Dendritic cell treated with granulocyte-macrophage colony-stimulating factor and Interleukin-4, amounts not matched to agents 40 ng/mL and 50 ng/mL, for 4 days (primary cell): ENCODE measurements at regions not wholly inside any gene's neighbourhood (a gene's known extent, or its start where the extent isn't known, plus 50 kb on each side); places are given as distances from the start of the nearest gene placed in this dataset.

Experiments
- H3K27ac Mint-ChIP-seq: one replicate; pipeline ENCODE4 v1.8.0; 2022; ENCODE audit warnings: mild to moderate bottlenecking, mixed read lengths
- H3K27me3 Mint-ChIP-seq: one replicate; pipeline ENCODE4 v1.8.0; 2022; ENCODE audit warnings: mild to moderate bottlenecking, mixed read lengths
- H3K36me3 Mint-ChIP-seq: one replicate; pipeline ENCODE4 v1.8.0; 2022; ENCODE audit warnings: low read depth, mixed read lengths
- H3K4me1 Mint-ChIP-seq: one replicate; pipeline ENCODE4 v1.8.0; 2022; ENCODE audit warnings: low read depth, mixed read lengths
- H3K4me3 Mint-ChIP-seq: one replicate; pipeline ENCODE4 v1.8.0; 2022; ENCODE audit warnings: mild to moderate bottlenecking, moderate library complexity, mixed read lengths
- H3K9me3 Mint-ChIP-seq: one replicate; pipeline ENCODE4 v1.8.0; 2022; ENCODE audit warnings: mixed read lengths
- intact Hi-C: fragments of 100-400 bp; cut with micrococcal nuclease; formaldehyde crosslinking; loops from one replicate; pipeline ENCODE4 v1.15.0; 2022

- Mint-ChIP-seq H3K9me3 (no peaks in the 10 kb centered on the region), H3K36me3 (no peaks in the 10 kb centered on the region), H3K4me1 (no peaks in the 10 kb centered on the region), H3K27ac (no peak overlapping the region), H3K4me3 (no peak overlapping the region), H3K27me3 (no peaks in the 10 kb centered on the region)
- intact Hi-C loops, result no loop called here
Observed at GRCh38 chr6:112557961-112558360, 210.8 kb downstream of the RFPL4B start.

GRCh38 chr6:112560651-112561050 lies 213.5 kb downstream of the RFPL4B start:
- Mint-ChIP-seq H3K27ac (no peak overlapping the region), H3K36me3 (no peaks in the 10 kb centered on the region), H3K4me3 (no peak overlapping the region), H3K9me3 (peaks cover under 1% of the 10 kb centered on the region), H3K4me1 (no peaks in the 10 kb centered on the region), H3K27me3 (no peaks in the 10 kb centered on the region)
- intact Hi-C loops, result no loop called here

- intact Hi-C loops, result no loop called here
- H3K36me3 Mint-ChIP-seq, result no peaks in the 10 kb centered on the region
- H3K9me3 Mint-ChIP-seq, result peaks cover 7% of the 10 kb centered on the region
- H3K27ac Mint-ChIP-seq, result no peak overlapping the region
- H3K27me3 Mint-ChIP-seq, result no peaks in the 10 kb centered on the region
- H3K4me1 Mint-ChIP-seq, result no peaks in the 10 kb centered on the region
- no peak overlapping the region for H3K4me3 Mint-ChIP-seq
Observed at GRCh38 chr6:112562301-112563231, 215.4 kb downstream of the RFPL4B start.

- H3K4me1 Mint-ChIP-seq, result no peaks in the 10 kb centered on the region
- H3K9me3 Mint-ChIP-seq, result peaks cover 7% of the 10 kb centered on the region
- H3K27me3 Mint-ChIP-seq, result no peaks in the 10 kb centered on the region
- H3K36me3 Mint-ChIP-seq, result no peaks in the 10 kb centered on the region
- intact Hi-C loops, result no loop called here
- no peak overlapping the region for H3K27ac Mint-ChIP-seq
- no peak overlapping the region for H3K4me3 Mint-ChIP-seq
Observed at GRCh38 chr6:112563368-112563767, 216.2 kb downstream of the RFPL4B start.

- no peaks in the 10 kb centered on the region for H3K27me3 Mint-ChIP-seq
- H3K4me1 Mint-ChIP-seq, result no peaks in the 10 kb centered on the region
Observed at GRCh38 chr6:112568066-112568465, 220.9 kb downstream of the RFPL4B start.

GRCh38 chr6:112571488-112572270 lies 224.5 kb downstream of the RFPL4B start:
- H3K27me3 Mint-ChIP-seq, result no peaks in the 10 kb centered on the region
- intact Hi-C loops, result no loop called here
- H3K4me3 Mint-ChIP-seq, result no peak overlapping the region
- no peak overlapping the region for H3K27ac Mint-ChIP-seq
- no peaks in the 10 kb centered on the region for H3K36me3 Mint-ChIP-seq
- H3K9me3 Mint-ChIP-seq, result no peaks in the 10 kb centered on the region
- H3K4me1 Mint-ChIP-seq, result no peaks in the 10 kb centered on the region

More at GRCh38 chr6:112568066-112568465, 220.9 kb downstream of the RFPL4B start:
- Mint-ChIP-seq H3K36me3 (no peaks in the 10 kb centered on the region), H3K4me3 (no peak overlapping the region), H3K9me3 (peaks cover 7% of the 10 kb centered on the region), H3K27ac (no peak overlapping the region)
- intact Hi-C loops, result no loop called here

- Mint-ChIP-seq H3K4me3 (no peak overlapping the region), H3K9me3 (no peaks in the 10 kb centered on the region), H3K27me3 (no peaks in the 10 kb centered on the region), H3K36me3 (no peaks in the 10 kb centered on the region), H3K4me1 (no peaks in the 10 kb centered on the region), H3K27ac (no peak overlapping the region)
- intact Hi-C loops, result no loop called here
Observed at GRCh38 chr6:112574190-112574589, 227.1 kb downstream of the RFPL4B start.

- H3K4me1 Mint-ChIP-seq, result no peaks in the 10 kb centered on the region
- no peaks in the 10 kb centered on the region for H3K27me3 Mint-ChIP-seq
- H3K4me3 Mint-ChIP-seq, result no peak overlapping the region
- H3K27ac Mint-ChIP-seq, result no peak overlapping the region
- H3K9me3 Mint-ChIP-seq, result no peaks in the 10 kb centered on the region
- intact Hi-C loops, result no loop called here
- no peaks in the 10 kb centered on the region for H3K36me3 Mint-ChIP-seq
Observed at GRCh38 chr6:112575309-112575834, 228.2 kb downstream of the RFPL4B start.

GRCh38 chr6:112576423-112576822 lies 229.3 kb downstream of the RFPL4B start:
- no peaks in the 10 kb centered on the region for H3K36me3 Mint-ChIP-seq
- intact Hi-C loops, result no loop called here
- no peaks in the 10 kb centered on the region for H3K27me3 Mint-ChIP-seq
- H3K27ac Mint-ChIP-seq, result no peak overlapping the region
- H3K4me3 Mint-ChIP-seq, result no peak overlapping the region
- H3K9me3 Mint-ChIP-seq, result no peaks in the 10 kb centered on the region
- H3K4me1 Mint-ChIP-seq, result no peaks in the 10 kb centered on the region

GRCh38 chr6:112579601-112580000 lies 232.5 kb downstream of the RFPL4B start:
- H3K4me1 Mint-ChIP-seq, result no peaks in the 10 kb centered on the region
- no peak overlapping the region for H3K4me3 Mint-ChIP-seq
- no peaks in the 10 kb centered on the region for H3K27me3 Mint-ChIP-seq
- H3K9me3 Mint-ChIP-seq, result no peaks in the 10 kb centered on the region
- intact Hi-C loops, result no loop called here
- no peaks in the 10 kb centered on the region for H3K36me3 Mint-ChIP-seq
- H3K27ac Mint-ChIP-seq, result no peak overlapping the region

- Mint-ChIP-seq H3K9me3 (peaks cover 2% of the 10 kb centered on the region), H3K4me1 (no peaks in the 10 kb centered on the region), H3K36me3 (no peaks in the 10 kb centered on the region), H3K27ac (no peak overlapping the region), H3K27me3 (no peaks in the 10 kb centered on the region), H3K4me3 (no peak overlapping the region)
- intact Hi-C loops, result no loop called here
Observed at GRCh38 chr6:112581015-112581414, 233.9 kb downstream of the RFPL4B start.

- intact Hi-C loops, result no loop called here
- H3K9me3 Mint-ChIP-seq, result peaks cover 26% of the 10 kb centered on the region
- no peaks in the 10 kb centered on the region for H3K27me3 Mint-ChIP-seq
- no peaks in the 10 kb centered on the region for H3K36me3 Mint-ChIP-seq
- H3K27ac Mint-ChIP-seq, result no peak overlapping the region
- no peak overlapping the region for H3K4me3 Mint-ChIP-seq
- no peaks in the 10 kb centered on the region for H3K4me1 Mint-ChIP-seq
Observed at GRCh38 chr6:112590326-112590725, 243.2 kb downstream of the RFPL4B start.

- H3K27ac Mint-ChIP-seq, result no peak overlapping the region
- no peaks in the 10 kb centered on the region for H3K36me3 Mint-ChIP-seq
- H3K27me3 Mint-ChIP-seq, result no peaks in the 10 kb centered on the region
- H3K4me1 Mint-ChIP-seq, result no peaks in the 10 kb centered on the region
- intact Hi-C loops, result no loop called here
- H3K9me3 Mint-ChIP-seq, result peaks cover 21% of the 10 kb centered on the region
- no peak overlapping the region for H3K4me3 Mint-ChIP-seq
Observed at GRCh38 chr6:112591329-112591728, 244.2 kb downstream of the RFPL4B start.

- intact Hi-C loops, result no loop called here
- no peak overlapping the region for H3K4me3 Mint-ChIP-seq
- H3K4me1 Mint-ChIP-seq, result no peaks in the 10 kb centered on the region
- H3K9me3 Mint-ChIP-seq, result peaks cover 15% of the 10 kb centered on the region
- H3K27me3 Mint-ChIP-seq, result no peaks in the 10 kb centered on the region
- H3K36me3 Mint-ChIP-seq, result no peaks in the 10 kb centered on the region
- no peak overlapping the region for H3K27ac Mint-ChIP-seq
Observed at GRCh38 chr6:112592159-112592558, 245.0 kb downstream of the RFPL4B start.
